Esophagus (tissue), 2 donors: ENCODE measurements at regions not wholly inside any gene's neighbourhood (a gene's known extent, or its start where the extent isn't known, plus 50 kb on each side); places are given as distances from the start of the nearest gene placed in this dataset.

Source experiments
- H3K27ac ChIP-seq, 2 donors: one replicate each; pipeline ENCODE4 v1.5.1; 2013; ENCODE audit warnings: low read depth in 2 of 2, mild to moderate bottlenecking in 2 of 2, inconsistent platforms in 1 of 2, low read length in 1 of 2, moderate library complexity in 1 of 2
- H3K27me3 ChIP-seq, 2 donors: one replicate each; pipeline ENCODE4 v1.6.1; 2013; ENCODE audit warnings: low read length in 2 of 2, control low read depth in 1 of 2, mild to moderate bottlenecking in 1 of 2; ENCODE audit not compliant: insufficient read depth in 2 of 2, control insufficient read depth in 1 of 2
- H3K36me3 ChIP-seq, 2 donors: one replicate each; pipeline ENCODE4 v1.6.1; 2013; ENCODE audit warnings: low read length in 1 of 2; ENCODE audit not compliant: control insufficient read depth in 2 of 2, insufficient read depth in 2 of 2
- H3K4me1 ChIP-seq, 2 donors: one replicate each; pipeline ENCODE4 v1.6.1; 2013; ENCODE audit warnings: low read length in 1 of 2; ENCODE audit not compliant: control insufficient read depth in 2 of 2, insufficient read depth in 2 of 2
- H3K4me3 ChIP-seq, 2 donors: one replicate each; pipeline ENCODE4 v1.5.1; 2013; ENCODE audit warnings: low read length in 2 of 2, mild to moderate bottlenecking in 2 of 2, low read depth in 1 of 2, moderate library complexity in 1 of 2
- H3K9me3 ChIP-seq, 2 donors: one replicate each; pipeline ENCODE4 v1.6.1; 2013; ENCODE audit warnings: mild to moderate bottlenecking in 2 of 2, low read depth in 1 of 2, low read length in 1 of 2, moderate library complexity in 1 of 2; ENCODE audit not compliant: control insufficient read depth in 2 of 2, insufficient read depth in 1 of 2
- WGBS, 2 donors: extraction: QIAGEN DNeasy Blood & Tissue Kit; methylation state at CpG; one replicate each; pipeline ENCODE4 v1.1.7; 2013; 5-methylcytosine and 5-hydroxymethylcytosine counted together
- donor health status: healthy with polysubstance abuse.
- donor health status: Bipolar disorder and iron deficiency.

- 66 to 67% methylated on average over 7 of the region's 7 CpGs for whole genome bisulfite sequencing, 2 donors
- no peaks in the 10 kb centered on the region for H3K4me1 ChIP-seq
- no peaks in the 10 kb centered on the region for H3K36me3 ChIP-seq
- no peaks in the 10 kb centered on the region for H3K27me3 ChIP-seq
- no peaks in the 10 kb centered on the region for H3K9me3 ChIP-seq
- no peak overlapping the region for H3K4me3 ChIP-seq
- no peak overlapping the region for H3K27ac ChIP-seq
Observed at GRCh38 chr5:155952486-155953089, 374.4 kb upstream of the SGCD start.

GRCh38 chr5:155953335-155953734 lies 373.6 kb upstream of the SGCD start:
- Histone ChIP-seq H3K9me3 (no peaks in the 10 kb centered on the region), H3K4me3 (no peak overlapping the region), H3K36me3 (no peaks in the 10 kb centered on the region), H3K27me3 (no peaks in the 10 kb centered on the region), H3K4me1 (no peaks in the 10 kb centered on the region), H3K27ac (no peak overlapping the region)
- WGBS, 2 donors: 49 to 72% methylated on average over 1 of the region's 1 CpG

DNA sequence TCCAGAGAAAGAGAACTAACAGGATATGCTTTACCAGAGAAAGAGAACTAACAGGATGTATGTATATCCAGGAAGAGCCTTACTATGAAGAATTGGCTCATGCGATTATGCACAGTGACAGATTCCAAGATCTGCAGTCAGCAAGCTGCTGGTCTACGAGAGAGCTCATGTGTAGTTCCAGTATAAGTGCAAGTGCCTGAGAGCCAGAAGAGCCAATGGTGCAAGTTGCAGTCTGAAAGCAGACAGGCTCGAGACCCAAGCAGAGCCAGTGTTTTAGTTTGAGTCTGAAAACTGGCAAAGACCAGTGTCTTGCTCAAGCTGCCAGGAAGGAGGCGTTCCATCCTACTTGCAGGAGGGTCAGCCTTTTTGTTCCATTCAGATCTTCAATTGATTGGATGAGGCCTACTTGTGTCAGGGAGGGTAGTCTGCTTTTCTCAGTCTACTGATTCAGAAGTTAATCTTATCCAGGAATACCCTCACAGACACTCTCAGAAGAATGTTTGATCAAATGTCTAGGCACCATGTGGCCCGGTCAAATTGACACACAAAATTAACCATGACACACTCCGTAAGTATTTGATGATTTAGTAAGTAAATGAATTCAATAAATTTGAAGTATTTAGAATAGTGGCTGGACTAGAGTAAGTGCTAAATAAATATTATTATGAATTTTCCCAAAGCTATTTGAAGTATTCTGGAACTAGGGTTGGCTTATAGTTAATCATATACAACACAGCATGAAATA lies 372.1 kb upstream of the SGCD start:
- no peaks in the 10 kb centered on the region for H3K4me1 ChIP-seq
- H3K9me3 ChIP-seq: no peaks in the 10 kb centered on the region
- no peaks in the 10 kb centered on the region for H3K36me3 ChIP-seq
- H3K4me3 ChIP-seq: no peak overlapping the region
- no peak overlapping the region for H3K27ac ChIP-seq
- H3K27me3 ChIP-seq: no peaks in the 10 kb centered on the region
- WGBS, 2 donors: 73 to 75% methylated on average over 6 of the region's 6 CpGs

DNA sequence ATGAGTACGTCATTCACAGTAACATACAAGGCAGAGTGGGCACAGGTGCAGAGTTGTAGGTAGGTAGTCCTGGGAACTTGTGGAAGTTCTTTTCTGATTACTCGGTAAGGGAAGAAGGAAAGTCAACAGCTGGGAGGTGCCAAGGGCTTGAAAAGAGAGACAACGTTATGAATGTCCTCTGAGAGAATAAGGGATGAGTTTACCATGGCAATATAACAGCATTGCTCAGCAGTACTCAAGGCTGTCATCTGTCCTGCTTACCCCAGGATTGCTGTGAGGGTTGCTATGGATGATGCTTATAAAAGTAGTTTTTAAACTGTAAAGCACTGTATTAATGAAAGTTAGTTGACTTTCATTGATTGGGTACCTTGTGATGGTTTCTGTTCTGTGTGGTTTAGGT lies 369.1 kb upstream of the SGCD start:
- Histone ChIP-seq H3K27ac (no peak overlapping the region), H3K36me3 (no peaks in the 10 kb centered on the region), H3K27me3 (no peaks in the 10 kb centered on the region), H3K4me1 (no peaks in the 10 kb centered on the region), H3K9me3 (no peaks in the 10 kb centered on the region), H3K4me3 (no peak overlapping the region)
- 78 to 88% methylated on average over 3 of the region's 3 CpGs for WGBS, 2 donors

DNA sequence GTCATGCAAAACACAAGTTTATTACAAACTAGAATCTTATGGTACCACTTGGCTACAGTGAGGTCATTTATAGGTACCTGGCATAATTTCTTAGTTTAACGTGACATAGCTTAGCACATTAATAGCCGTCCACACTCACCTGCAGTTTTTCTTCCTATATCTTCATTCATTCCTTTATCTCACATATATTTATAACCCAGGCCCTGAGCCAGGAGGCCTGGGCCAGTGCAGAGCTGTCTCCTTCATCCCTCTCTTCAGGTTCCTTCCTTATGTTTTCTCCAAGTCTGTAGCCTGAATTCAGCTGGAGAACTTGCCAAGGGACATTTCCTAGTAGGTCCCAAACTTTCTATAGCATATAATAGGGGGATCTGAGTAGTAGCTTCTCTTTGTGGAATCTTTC lies 367.9 kb upstream of the SGCD start:
- Histone ChIP-seq H3K4me1 (no peaks in the 10 kb centered on the region), H3K36me3 (no peaks in the 10 kb centered on the region), H3K27me3 (no peaks in the 10 kb centered on the region), H3K4me3 (no peak overlapping the region), H3K9me3 (no peaks in the 10 kb centered on the region), H3K27ac (no peak overlapping the region)
- 81 to 93% methylated on average over 2 of the region's 2 CpGs for WGBS, 2 donors

GRCh38 chr5:155960177-155960576 lies 366.8 kb upstream of the SGCD start:
- H3K9me3 ChIP-seq: no peaks in the 10 kb centered on the region
- no peaks in the 10 kb centered on the region for H3K36me3 ChIP-seq
- H3K27me3 ChIP-seq: no peaks in the 10 kb centered on the region
- no peak overlapping the region for H3K27ac ChIP-seq
- WGBS, 2 donors: 90 to 93% methylated on average over 3 of the region's 3 CpGs
- H3K4me1 ChIP-seq: no peaks in the 10 kb centered on the region
- H3K4me3 ChIP-seq: no peak overlapping the region

- no peak overlapping the region for H3K4me3 ChIP-seq
- no peaks in the 10 kb centered on the region for H3K4me1 ChIP-seq
- H3K27me3 ChIP-seq: no peaks in the 10 kb centered on the region
- no peaks in the 10 kb centered on the region for H3K9me3 ChIP-seq
- WGBS, 2 donors: 61 to 67% methylated on average over 5 of the region's 5 CpGs
- no peak overlapping the region for H3K27ac ChIP-seq
- no peaks in the 10 kb centered on the region for H3K36me3 ChIP-seq
Observed at GRCh38 chr5:155969537-155969936, 357.4 kb upstream of the SGCD start.

DNA sequence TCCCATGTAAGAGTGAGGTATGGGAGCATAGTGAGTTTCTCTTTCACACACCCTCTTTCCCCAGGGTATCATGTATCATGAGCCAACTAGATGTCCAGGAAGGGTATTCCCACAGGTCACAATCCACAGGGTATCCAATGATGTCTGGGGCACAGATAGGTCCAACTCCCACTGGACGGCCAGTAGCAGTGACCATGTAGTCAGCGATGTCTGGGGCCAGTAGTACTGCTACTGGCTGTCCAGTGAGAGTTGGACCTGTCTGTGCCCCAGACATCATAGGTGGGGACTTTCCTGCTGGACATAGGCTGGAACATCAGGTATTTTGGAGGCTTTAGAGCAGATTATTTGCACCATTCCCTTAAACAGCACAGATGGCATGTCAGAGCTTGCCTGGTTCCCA lies 352.6 kb upstream of the SGCD start:
- H3K9me3 ChIP-seq: no peaks in the 10 kb centered on the region
- 80 to 91% methylated on average over 2 of the region's 2 CpGs for WGBS, 2 donors
- H3K27ac ChIP-seq: no peak overlapping the region
- no peaks in the 10 kb centered on the region for H3K27me3 ChIP-seq
- H3K36me3 ChIP-seq: no peaks in the 10 kb centered on the region
- no peaks in the 10 kb centered on the region for H3K4me1 ChIP-seq
- no peak overlapping the region for H3K4me3 ChIP-seq

GRCh38 chr5:155978850-155979249 lies 348.1 kb upstream of the SGCD start:
- Histone ChIP-seq H3K36me3 (no peaks in the 10 kb centered on the region), H3K4me3 (no peak overlapping the region), H3K4me1 (no peaks in the 10 kb centered on the region), H3K27ac (no peak overlapping the region), H3K27me3 (no peaks in the 10 kb centered on the region), H3K9me3 (no peaks in the 10 kb centered on the region)
- 65 to 67% methylated on average over 3 of the region's 3 CpGs for WGBS, 2 donors

DNA sequence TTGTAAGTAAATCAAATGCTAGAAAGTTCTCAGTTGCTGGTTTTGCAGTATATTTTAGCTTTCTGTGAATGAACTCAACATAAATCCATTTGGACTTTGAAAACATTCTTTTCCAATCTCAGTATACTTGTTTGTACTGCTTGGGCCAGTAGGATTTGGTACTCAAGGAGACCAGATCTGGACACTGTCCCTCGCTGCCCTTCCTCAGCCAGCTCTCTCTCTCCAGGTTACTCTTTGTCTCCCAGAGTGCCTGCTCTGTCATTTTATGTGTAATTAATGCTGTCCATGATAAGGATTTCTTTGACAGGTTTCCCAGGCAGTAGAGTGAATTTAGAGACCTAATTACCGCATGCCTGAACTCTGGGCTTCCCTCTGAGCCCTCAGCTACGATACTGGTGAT lies 344.6 kb upstream of the SGCD start:
- Histone ChIP-seq H3K27me3 (no peaks in the 10 kb centered on the region), H3K27ac (no peak overlapping the region), H3K9me3 (no peaks in the 10 kb centered on the region), H3K4me1 (no peaks in the 10 kb centered on the region), H3K36me3 (no peaks in the 10 kb centered on the region), H3K4me3 (no peak overlapping the region)
- WGBS, 2 donors: 42 to 49% methylated on average over 3 of the region's 3 CpGs
